Transverse colon (tissue), 4 donors: ENCODE measurements at regions not wholly inside any gene's neighbourhood (a gene's known extent, or its start where the extent isn't known, plus 50 kb on each side); places are given as distances from the start of the nearest gene placed in this dataset.

ENCODE experiments used
- POLR2AphosphoS5 ChIP-seq, 3 donors: sonication (generic); formaldehyde crosslinking; IDR thresholded peaks; one replicate each; pipeline ENCODE4 v1.6.1; 2016; ENCODE audit warnings: antibody characterized with exemption in 3 of 3
- TF ChIP-seq, protein P1 (sequence below), 5 experiments: fragments of 200-600 bp in 3 of 5; fragments of 450-650 bp in 2 of 5; sonication (generic) in 3 of 5; IDR thresholded peaks; 1 replicate in 2 of 5; 2 replicates in 3 of 5; pipeline ENCODE4 v1.5.1; 2016 to 2017; ENCODE audit warnings: antibody characterized with exemption in 5 of 5, inconsistent platforms in 3 of 5, mild to moderate bottlenecking in 2 of 5, moderate library complexity in 1 of 5

- TF ChIP-seq, protein P1, sequence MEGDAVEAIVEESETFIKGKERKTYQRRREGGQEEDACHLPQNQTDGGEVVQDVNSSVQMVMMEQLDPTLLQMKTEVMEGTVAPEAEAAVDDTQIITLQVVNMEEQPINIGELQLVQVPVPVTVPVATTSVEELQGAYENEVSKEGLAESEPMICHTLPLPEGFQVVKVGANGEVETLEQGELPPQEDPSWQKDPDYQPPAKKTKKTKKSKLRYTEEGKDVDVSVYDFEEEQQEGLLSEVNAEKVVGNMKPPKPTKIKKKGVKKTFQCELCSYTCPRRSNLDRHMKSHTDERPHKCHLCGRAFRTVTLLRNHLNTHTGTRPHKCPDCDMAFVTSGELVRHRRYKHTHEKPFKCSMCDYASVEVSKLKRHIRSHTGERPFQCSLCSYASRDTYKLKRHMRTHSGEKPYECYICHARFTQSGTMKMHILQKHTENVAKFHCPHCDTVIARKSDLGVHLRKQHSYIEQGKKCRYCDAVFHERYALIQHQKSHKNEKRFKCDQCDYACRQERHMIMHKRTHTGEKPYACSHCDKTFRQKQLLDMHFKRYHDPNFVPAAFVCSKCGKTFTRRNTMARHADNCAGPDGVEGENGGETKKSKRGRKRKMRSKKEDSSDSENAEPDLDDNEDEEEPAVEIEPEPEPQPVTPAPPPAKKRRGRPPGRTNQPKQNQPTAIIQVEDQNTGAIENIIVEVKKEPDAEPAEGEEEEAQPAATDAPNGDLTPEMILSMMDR (IDR thresholded peaks at IDR 0.05) = no peak
- no peak for TF ChIP-seq POLR2AphosphoS5 (IDR thresholded peaks at IDR 0.05)
Observed at GRCh38 chr7:25694699-25695098, 457.3 kb upstream of the NFE2L3 start.
